SK-N-SH treated with all-trans-retinoic acid at 6 μM for 48 hours (cell line): ENCODE measurements at regions not wholly inside any gene's neighbourhood (a gene's known extent, or its start where the extent isn't known, plus 50 kb on each side); places are given as distances from the start of the nearest gene placed in this dataset.

Source experiments
- BACH2 ChIP-seq: fragments of 250-450 bp; sonication (Bioruptor Pico); IDR thresholded peaks from 2 replicates; pipeline ENCODE4 v1.9.0; 2021; ENCODE audit warnings: mild to moderate bottlenecking, borderline replicate concordance
- CSDC2 ChIP-seq: fragments of 250-450 bp; sonication (Bioruptor Pico); IDR thresholded peaks from 2 replicates; pipeline ENCODE4 v1.5.0; 2020; ENCODE audit warnings: mild to moderate bottlenecking, moderate library complexity
- PPARA ChIP-seq: fragments of 250-450 bp; sonication (Bioruptor Pico); IDR thresholded peaks from 2 replicates; pipeline ENCODE4 v1.5.0; 2020; ENCODE audit warnings: mild to moderate bottlenecking, borderline replicate concordance
- RARB ChIP-seq: fragments of 250-450 bp; sonication (Bioruptor Pico); IDR thresholded peaks from 2 replicates; pipeline ENCODE4 v1.8.0; 2021; ENCODE audit warnings: mild to moderate bottlenecking, moderate library complexity
- TSHZ2 ChIP-seq: fragments of 250-450 bp; sonication (Bioruptor Pico); IDR thresholded peaks from 2 replicates; pipeline ENCODE4 v1.5.0; 2020; ENCODE audit warnings: mild to moderate bottlenecking, moderate library complexity
- ZFP3 ChIP-seq: fragments of 250-450 bp; sonication (Bioruptor Pico); IDR thresholded peaks from 2 replicates; pipeline ENCODE4 v1.5.0; 2020; ENCODE audit warnings: mild to moderate bottlenecking, moderate library complexity
- TF ChIP-seq, protein P1 (sequence below): fragments of 250-450 bp; sonication (Bioruptor Pico); IDR thresholded peaks from 2 replicates; pipeline ENCODE4 v1.5.1; 2020; ENCODE audit warnings: low read depth, mild to moderate bottlenecking, moderate library complexity
- TF ChIP-seq, protein P2 (sequence below): fragments of 250-450 bp; sonication (Bioruptor Pico); IDR thresholded peaks from 2 replicates; pipeline ENCODE4 v1.8.0; 2020; ENCODE audit warnings: mild to moderate bottlenecking, moderate library complexity, borderline replicate concordance

GRCh38 chr4:165668694-165669093, 204.3 kb upstream of the TLL1 start:
- TF ChIP-seq PPARA (CRISPR knock-in tag) (no peak), BACH2 (CRISPR knock-in tag) (no peak), TSHZ2 (no peak), ZFP3 (CRISPR knock-in tag) (no peak), RARB (CRISPR knock-in tag) (no peak), CSDC2 (CRISPR knock-in tag) (no peak)
- TF ChIP-seq, protein P1, sequence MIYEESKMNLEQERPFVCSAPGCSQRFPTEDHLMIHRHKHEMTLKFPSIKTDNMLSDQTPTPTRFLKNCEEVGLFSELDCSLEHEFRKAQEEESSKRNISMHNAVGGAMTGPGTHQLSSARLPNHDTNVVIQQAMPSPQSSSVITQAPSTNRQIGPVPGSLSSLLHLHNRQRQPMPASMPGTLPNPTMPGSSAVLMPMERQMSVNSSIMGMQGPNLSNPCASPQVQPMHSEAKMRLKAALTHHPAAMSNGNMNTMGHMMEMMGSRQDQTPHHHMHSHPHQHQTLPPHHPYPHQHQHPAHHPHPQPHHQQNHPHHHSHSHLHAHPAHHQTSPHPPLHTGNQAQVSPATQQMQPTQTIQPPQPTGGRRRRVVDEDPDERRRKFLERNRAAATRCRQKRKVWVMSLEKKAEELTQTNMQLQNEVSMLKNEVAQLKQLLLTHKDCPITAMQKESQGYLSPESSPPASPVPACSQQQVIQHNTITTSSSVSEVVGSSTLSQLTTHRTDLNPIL (CRISPR knock-in tag): no peak
- TF ChIP-seq, protein P2, sequence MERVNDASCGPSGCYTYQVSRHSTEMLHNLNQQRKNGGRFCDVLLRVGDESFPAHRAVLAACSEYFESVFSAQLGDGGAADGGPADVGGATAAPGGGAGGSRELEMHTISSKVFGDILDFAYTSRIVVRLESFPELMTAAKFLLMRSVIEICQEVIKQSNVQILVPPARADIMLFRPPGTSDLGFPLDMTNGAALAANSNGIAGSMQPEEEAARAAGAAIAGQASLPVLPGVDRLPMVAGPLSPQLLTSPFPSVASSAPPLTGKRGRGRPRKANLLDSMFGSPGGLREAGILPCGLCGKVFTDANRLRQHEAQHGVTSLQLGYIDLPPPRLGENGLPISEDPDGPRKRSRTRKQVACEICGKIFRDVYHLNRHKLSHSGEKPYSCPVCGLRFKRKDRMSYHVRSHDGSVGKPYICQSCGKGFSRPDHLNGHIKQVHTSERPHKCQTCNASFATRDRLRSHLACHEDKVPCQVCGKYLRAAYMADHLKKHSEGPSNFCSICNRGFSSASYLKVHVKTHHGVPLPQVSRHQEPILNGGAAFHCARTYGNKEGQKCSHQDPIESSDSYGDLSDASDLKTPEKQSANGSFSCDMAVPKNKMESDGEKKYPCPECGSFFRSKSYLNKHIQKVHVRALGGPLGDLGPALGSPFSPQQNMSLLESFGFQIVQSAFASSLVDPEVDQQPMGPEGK (CRISPR knock-in tag): no peak
